GM10266 (cell line): ENCODE measurements at regions not wholly inside any gene's neighbourhood (a gene's known extent, or its start where the extent isn't known, plus 50 kb on each side); places are given as distances from the start of the nearest gene placed in this dataset.

Experiments used
- DNase-seq: peaks from one replicate; pipeline ENCODE4 v3.0.0; 2012; ENCODE audit errors: extremely low spot score
- CTCF ChIP-seq: IDR thresholded peaks from 2 replicates; pipeline ENCODE4 v1.5.1; 2012; ENCODE audit warnings: mild to moderate bottlenecking, low read depth; ENCODE audit not compliant: control insufficient read depth, insufficient read depth; ENCODE audit errors: missing control alignments

GRCh38 chr10:121648493-121648892, 50.2 kb upstream of the FGFR2 start:
- no peak for DNase-seq
- no peak for TF ChIP-seq CTCF

- TF ChIP-seq CTCF, result no peak
- no peak for DNase-seq
Measured at GRCh38 chr10:121648059-121648458, 49.8 kb upstream of the FGFR2 start.
